Parathyroid adenoma (tissue), 2 donors: ENCODE measurements at regions not wholly inside any gene's neighbourhood (a gene's known extent, or its start where the extent isn't known, plus 50 kb on each side); places are given as distances from the start of the nearest gene placed in this dataset.

ENCODE experiments used
- H2AFZ ChIP-seq: fragments of 300-600 bp; sonication (generic); one replicate; pipeline ENCODE4 v1.7.0; 2017; ENCODE audit warnings: antibody characterized with exemption, mild to moderate bottlenecking
- H3K27ac ChIP-seq: fragments of 300-600 bp; sonication (generic); one replicate; pipeline ENCODE4 v1.7.0; 2017
- H3K27me3 ChIP-seq: fragments of 300-600 bp; sonication (generic); one replicate; pipeline ENCODE4 v1.7.0; 2017; ENCODE audit warnings: low read length; ENCODE audit not compliant: control insufficient read depth, insufficient read depth
- H3K36me3 ChIP-seq: fragments of 300-600 bp; sonication (generic); one replicate; pipeline ENCODE4 v1.7.0; 2017; ENCODE audit warnings: low read length; ENCODE audit not compliant: control insufficient read depth, insufficient read depth
- H3K4me1 ChIP-seq: fragments of 300-600 bp; sonication (generic); one replicate; pipeline ENCODE4 v1.7.0; 2017; ENCODE audit warnings: control low read depth
- H3K4me2 ChIP-seq: fragments of 300-600 bp; sonication (generic); one replicate; pipeline ENCODE4 v1.7.0; 2017; ENCODE audit warnings: low read length
- H3K4me3 ChIP-seq: fragments of 300-600 bp; sonication (generic); one replicate; pipeline ENCODE4 v1.7.0; 2017; ENCODE audit warnings: low read depth, low read length
- H3K79me2 ChIP-seq: fragments of 300-600 bp; sonication (generic); one replicate; pipeline ENCODE4 v1.7.0; 2017; ENCODE audit warnings: control low read depth
- H3K9ac ChIP-seq: fragments of 300-600 bp; sonication (generic); one replicate; pipeline ENCODE4 v1.7.0; 2017; ENCODE audit warnings: mild to moderate bottlenecking
- H3K9me3 ChIP-seq: fragments of 300-600 bp; sonication (generic); one replicate; pipeline ENCODE4 v1.7.0; 2017; ENCODE audit warnings: low read length; ENCODE audit not compliant: control insufficient read depth
- CTCF ChIP-seq: fragments of 300-600 bp; sonication (generic); IDR thresholded peaks from one replicate; pipeline ENCODE4 v1.7.0; 2017; ENCODE audit warnings: antibody characterized with exemption, mild to moderate bottlenecking
- donor health status: primary hyperparathyroidism.

GRCh38 chr9:21559402-21560280, 77.5 kb upstream of the IFNE start:
- no peak for TF ChIP-seq CTCF
- peak overlapping the region; percentile 79 for H3K4me2 ChIP-seq
- H3K4me1 ChIP-seq, result no peaks in the 10 kb centered on the region
- no peak overlapping the region for H3K9ac ChIP-seq
- H3K27ac ChIP-seq, result no peak overlapping the region
- no peaks in the 10 kb centered on the region for H3K79me2 ChIP-seq
- H2AFZ ChIP-seq, result peak overlapping the region; percentile 83
- peaks cover 13% of the 10 kb centered on the region for H3K27me3 ChIP-seq
- no peaks in the 10 kb centered on the region for H3K36me3 ChIP-seq
- no peaks in the 10 kb centered on the region for H3K9me3 ChIP-seq
- H3K4me3 ChIP-seq, result peak overlapping the region; percentile 33

- Histone ChIP-seq H2AFZ (peak overlapping the region; percentile 80), H3K27ac (no peak overlapping the region), H3K4me1 (no peaks in the 10 kb centered on the region), H3K79me2 (no peaks in the 10 kb centered on the region), H3K4me2 (peak overlapping the region; percentile 79), H3K27me3 (peaks cover 13% of the 10 kb centered on the region), H3K36me3 (no peaks in the 10 kb centered on the region), H3K9ac (no peak overlapping the region), H3K4me3 (peak overlapping the region; percentile 20), H3K9me3 (no peaks in the 10 kb centered on the region)
- no peak for TF ChIP-seq CTCF
These were observed 78.2 kb upstream of the IFNE start for GRCh38 chr9:21560281-21560745.

GRCh38 chr9:21561502-21561901, 79.4 kb upstream of the IFNE start:
- Histone ChIP-seq H3K79me2 (no peaks in the 10 kb centered on the region), H3K4me1 (no peaks in the 10 kb centered on the region), H3K36me3 (no peaks in the 10 kb centered on the region), H3K9me3 (no peaks in the 10 kb centered on the region), H3K27me3 (peaks cover 10% of the 10 kb centered on the region), H3K4me3 (no peak overlapping the region), H3K27ac (no peak overlapping the region), H3K4me2 (no peak overlapping the region), H3K9ac (no peak overlapping the region), H2AFZ (no peak overlapping the region)
- no peak for TF ChIP-seq CTCF

- Histone ChIP-seq H3K4me2 (no peak overlapping the region), H3K27ac (no peak overlapping the region), H3K9ac (no peak overlapping the region), H3K9me3 (no peaks in the 10 kb centered on the region), H3K27me3 (peaks cover 3% of the 10 kb centered on the region), H3K4me1 (no peaks in the 10 kb centered on the region), H3K79me2 (no peaks in the 10 kb centered on the region), H2AFZ (no peak overlapping the region), H3K4me3 (no peak overlapping the region), H3K36me3 (no peaks in the 10 kb centered on the region)
- no peak for TF ChIP-seq CTCF
These were observed 82.1 kb upstream of the IFNE start for GRCh38 chr9:21564175-21564574.

- Histone ChIP-seq H2AFZ (no peak overlapping the region), H3K4me3 (no peak overlapping the region), H3K27me3 (no peaks in the 10 kb centered on the region), H3K79me2 (no peaks in the 10 kb centered on the region), H3K4me1 (no peaks in the 10 kb centered on the region), H3K9ac (no peak overlapping the region), H3K36me3 (no peaks in the 10 kb centered on the region), H3K9me3 (no peaks in the 10 kb centered on the region), H3K27ac (no peak overlapping the region), H3K4me2 (no peak overlapping the region)
- TF ChIP-seq CTCF, result no peak
These were observed 83.0 kb upstream of the IFNE start for GRCh38 chr9:21565155-21565554.
